HG02970 (cell line): ENCODE measurements at regions not wholly inside any gene's neighbourhood (a gene's known extent, or its start where the extent isn't known, plus 50 kb on each side); places are given as distances from the start of the nearest gene placed in this dataset.
"Not testable (repeated sequence)": the region's sequence is repeated elsewhere in the genome, so short reads cannot be mapped to it uniquely, and the experiment has no call there.

Experiments
- ATAC-seq: cut with Tn5 transposase; IDR thresholded peaks from one replicate; pipeline ENCODE4 v1.9.1; 2021; ENCODE audit warnings: mild to moderate bottlenecking, moderate library complexity, moderate number of reproducible peaks; ENCODE audit not compliant: unreplicated experiment, low FRiP score

DNA sequence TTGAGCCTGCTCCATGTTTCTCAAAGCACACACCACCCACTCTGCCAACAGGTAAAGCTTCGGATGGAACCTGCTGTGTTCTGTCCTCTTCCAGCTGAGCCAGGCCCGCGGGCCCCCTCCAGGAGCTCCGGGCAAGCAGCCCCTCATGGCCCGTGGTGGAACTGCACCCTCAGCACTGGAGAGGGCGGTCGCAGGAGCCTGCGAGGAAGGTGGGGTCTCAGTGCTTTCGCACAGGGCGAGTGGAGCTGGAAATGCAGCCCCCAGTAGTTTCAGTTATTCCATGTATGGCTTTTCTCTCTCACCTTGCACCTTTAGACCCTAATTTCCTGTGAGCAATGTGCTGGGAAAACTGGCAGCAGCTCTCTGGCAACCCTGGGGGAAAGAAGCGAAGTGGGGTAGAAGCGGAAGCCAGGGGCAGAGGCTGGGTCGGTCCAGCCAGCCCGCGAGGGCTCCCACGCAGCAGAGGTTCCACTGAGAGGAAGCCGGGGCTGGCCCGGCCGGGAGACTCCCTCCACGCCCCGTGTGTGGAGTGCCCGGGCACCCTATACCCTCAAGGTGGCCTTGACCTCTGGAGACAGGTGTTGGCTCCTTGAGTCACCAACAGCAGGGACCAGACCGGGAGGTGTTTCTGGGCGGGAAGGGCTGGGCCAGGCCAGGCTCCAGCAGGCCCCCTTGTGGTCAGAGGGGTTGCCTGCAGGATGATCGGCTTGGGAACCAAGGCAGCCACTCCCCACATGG is 119.9 kb upstream of the TMEM45B start:
- peak; percentile 76 for ATAC-seq

DNA sequence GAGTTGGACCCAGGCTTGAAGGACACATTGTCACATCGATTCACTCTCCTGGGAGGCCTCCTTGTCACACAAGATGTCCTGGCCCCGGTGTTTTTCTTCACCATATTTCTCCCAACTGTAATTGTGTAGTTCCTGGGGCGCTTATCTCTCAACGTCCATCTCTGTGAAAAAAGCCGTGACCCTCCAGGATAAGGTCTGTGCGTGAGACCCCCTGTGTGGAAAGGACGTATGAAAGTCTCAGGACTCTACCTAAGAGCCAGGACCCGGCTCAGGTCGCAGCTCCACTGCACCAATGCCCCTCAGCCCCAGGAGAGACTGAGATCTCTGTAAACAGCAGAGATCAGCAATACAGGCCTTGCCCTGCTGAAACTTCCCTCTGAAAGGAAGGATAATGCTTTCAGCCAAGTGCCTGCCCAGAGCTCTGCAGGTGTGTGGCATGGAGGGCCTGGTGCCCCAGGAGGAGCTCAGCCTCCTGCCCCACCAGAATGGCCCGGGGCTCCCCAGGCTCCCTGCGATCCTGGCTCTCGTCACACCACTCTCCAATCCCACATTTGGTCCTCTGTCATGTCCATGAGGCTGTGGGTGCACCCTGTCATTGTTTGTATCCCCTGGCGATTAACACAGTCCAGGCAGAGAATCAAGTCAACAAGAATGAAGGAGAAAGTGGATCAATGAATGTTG is 119.2 kb upstream of the TMEM45B start:
- ATAC-seq: no peak

DNA sequence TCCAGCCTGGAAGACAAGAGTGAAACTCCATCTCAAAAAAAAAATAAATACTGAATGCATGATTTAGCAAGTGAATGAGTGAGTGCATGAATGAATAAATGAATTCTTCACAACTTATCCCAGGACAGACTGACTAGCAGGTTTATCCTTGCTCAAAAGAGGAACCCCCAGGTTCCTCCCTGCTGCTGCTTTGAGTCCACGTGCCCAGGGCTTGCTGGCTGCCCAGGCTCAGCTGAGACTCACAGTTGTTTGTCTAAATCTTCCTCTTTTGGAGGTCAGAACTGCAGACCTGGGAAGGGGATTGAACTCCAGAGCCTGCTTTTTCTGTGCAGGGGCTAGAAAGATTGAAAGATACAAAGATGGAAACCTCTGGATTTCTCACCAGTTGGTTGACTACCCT is 117.4 kb upstream of the TMEM45B start:
- ATAC-seq: no peak

GRCh38 chr11:129699711-129700304 is 115.8 kb upstream of the TMEM45B start:
- ATAC-seq: no peak

GRCh38 chr11:129700701-129701100 is 114.9 kb upstream of the TMEM45B start:
- no peak for ATAC-seq

DNA sequence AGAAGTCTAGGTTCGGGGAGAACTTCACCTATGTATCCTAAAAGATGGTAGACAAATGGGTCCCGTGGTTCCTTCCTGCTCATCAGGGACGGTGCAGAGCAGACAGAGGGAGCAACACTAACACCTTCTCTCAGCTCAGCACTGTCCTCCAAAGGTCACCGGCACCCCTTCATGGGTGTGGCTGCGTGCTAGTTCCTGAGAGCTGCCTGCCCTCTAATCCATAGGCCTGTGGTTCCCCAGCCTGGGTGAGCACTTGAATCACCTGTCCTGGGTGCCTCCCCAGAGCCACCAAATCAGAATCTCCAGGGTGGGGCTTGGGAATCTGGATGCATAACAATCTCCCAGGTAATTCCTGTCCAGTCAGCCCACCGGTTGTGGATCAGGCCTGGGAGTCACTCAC is 113.9 kb upstream of the TMEM45B start:
- ATAC-seq: no peak

GRCh38 chr11:129702410-129703398 is 112.9 kb upstream of the TMEM45B start:
- ATAC-seq: no peak

DNA sequence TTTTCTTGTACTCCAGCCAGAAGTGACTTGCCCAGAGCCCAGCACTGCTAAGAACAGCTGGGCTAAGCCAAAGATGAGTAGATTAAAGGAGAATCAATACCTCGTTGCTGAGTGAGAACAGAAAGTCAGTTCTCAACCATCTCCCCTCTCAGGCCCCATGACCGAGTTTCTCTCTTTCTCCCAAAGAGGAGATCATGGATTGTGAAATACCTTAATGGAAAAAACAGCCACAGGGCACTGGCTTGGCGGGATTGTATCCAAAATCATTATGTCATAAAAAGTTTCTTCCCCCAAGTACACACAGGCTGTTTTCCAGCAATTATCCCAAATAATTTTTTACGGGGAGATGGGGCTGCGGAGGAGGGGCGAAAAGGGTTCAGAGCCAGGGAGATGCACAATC is 111.8 kb upstream of the TMEM45B start:
- ATAC-seq: no peak

GRCh38 chr11:129704831-129705230 is 110.8 kb upstream of the TMEM45B start:
- no peak for ATAC-seq

DNA sequence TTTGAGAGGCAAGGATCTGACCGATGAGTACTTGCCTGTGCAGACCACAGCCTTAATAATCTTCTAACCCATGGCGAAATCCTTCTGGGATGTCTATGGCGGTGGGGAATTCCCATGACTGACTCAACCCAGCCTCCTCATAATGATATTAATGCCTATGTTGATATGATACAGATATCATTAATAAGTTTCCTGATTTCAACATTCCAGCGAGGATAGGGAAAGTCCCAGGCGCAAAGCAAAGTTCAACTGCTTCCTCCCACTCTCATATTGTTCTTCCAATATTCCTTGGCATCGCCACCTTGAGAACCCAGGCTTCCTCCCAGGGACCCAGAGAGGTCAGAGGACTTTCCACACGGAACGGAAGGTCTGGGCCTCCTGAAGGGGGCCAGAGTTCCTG is 110.3 kb upstream of the TMEM45B start:
- no peak for ATAC-seq

- no peak for ATAC-seq
Measured at GRCh38 chr11:129705933-129706332, 109.7 kb upstream of the TMEM45B start.

DNA sequence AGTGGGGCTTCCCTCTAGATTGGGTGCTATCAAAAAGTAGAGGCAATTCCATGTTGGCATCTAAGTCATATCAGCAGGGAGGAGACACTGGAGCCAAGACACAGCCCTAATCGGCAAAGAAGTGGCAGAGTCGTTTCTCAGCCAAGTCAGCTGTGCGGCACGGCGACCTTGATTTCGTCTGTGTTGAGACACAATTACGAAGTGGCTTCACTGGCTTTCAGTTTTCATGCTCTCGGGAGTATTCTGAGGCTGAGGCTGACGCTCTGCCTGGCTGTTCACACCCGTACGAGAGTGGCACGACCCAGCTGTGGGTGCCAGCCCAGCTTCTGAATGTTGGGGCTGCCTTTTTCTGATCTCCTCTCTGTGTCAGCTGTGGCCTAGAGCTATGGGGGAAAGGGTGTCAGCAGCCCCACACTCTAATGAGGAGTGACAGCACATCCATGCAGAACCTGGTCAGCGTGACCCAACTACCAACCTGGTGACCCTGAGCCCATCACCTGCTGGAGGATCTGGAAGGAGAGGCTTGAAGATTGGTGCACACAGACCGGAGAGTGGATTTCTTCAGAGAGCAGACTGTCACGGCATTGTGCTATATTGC is 105.7 kb upstream of the TMEM45B start:
- ATAC-seq: no peak

- ATAC-seq: no peak
Measured at GRCh38 chr11:129710423-129710822, 105.2 kb upstream of the TMEM45B start.

DNA sequence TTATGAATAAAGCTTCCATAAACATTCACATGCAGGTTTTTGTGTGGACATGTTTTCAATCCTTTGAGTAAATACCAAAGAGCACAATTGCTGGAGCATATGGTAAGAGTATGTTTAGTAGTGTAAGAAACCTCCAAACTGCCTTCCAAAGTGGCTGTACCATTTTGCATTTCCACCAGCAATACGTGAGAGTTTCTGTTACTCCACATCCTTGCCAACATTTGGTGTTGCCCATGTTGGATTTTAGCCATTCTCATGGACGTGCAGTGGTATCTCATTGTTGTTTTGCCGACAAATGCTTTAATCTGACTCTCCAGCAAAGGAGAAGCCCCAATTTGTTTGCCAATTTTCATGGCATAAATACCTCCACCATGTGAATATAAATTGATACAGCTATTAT is 103.9 kb upstream of the TMEM45B start:
- no peak for ATAC-seq

GRCh38 chr11:129712486-129713240 is 103.0 kb upstream of the TMEM45B start:
- not testable (repeated sequence) for ATAC-seq

DNA sequence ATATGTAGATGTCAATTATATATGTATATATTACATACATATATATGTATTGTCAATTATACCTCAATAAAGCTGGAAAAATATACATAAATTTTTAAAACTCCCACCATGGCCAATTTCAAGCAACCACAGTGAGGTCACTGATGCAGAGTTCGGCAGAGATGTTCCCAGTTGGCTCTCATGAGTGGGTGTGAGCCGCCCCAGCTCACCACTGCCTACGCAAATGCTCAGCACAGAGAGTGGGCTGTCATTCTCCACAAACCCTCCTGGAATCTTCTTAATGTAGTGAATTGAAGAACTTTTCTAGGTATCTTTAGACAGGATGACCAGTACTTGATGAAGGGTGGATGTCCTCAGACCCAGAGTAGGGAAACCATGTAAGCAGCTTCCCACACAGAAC is 96.6 kb upstream of the TMEM45B start:
- ATAC-seq: no peak

DNA sequence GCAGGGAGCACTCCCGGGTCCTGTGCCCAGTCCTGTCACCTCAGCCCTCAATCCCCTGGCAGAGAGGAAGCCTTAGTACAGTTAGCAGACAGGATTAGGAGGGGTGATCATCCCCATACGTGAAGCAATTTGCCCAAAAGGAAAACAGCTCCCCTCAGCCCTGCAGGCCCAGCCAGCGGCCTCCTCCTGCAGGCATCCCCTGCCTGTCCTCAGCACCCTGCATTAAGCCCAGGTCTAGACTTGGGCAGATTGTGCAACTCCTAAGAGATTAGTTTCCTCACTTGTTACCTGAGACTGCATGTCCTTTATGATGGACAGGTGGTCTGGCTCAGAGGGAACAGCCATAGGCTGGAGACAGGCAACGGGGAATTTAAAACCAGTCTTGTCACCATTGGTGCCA is 95.5 kb upstream of the TMEM45B start:
- ATAC-seq: no peak

GRCh38 chr11:129720994-129721393 is 94.7 kb upstream of the TMEM45B start:
- ATAC-seq: no peak

GRCh38 chr11:129721685-129722084 is 94.0 kb upstream of the TMEM45B start:
- no peak for ATAC-seq

- ATAC-seq: no peak
Measured at GRCh38 chr11:129722529-129722928, 93.1 kb upstream of the TMEM45B start.
